ENCODE measurements at regions not wholly inside any gene's neighbourhood (a gene's known extent, or its start where the extent isn't known, plus 50 kb on each side); places are given as distances from the start of the nearest gene placed in this dataset.

DNA sequence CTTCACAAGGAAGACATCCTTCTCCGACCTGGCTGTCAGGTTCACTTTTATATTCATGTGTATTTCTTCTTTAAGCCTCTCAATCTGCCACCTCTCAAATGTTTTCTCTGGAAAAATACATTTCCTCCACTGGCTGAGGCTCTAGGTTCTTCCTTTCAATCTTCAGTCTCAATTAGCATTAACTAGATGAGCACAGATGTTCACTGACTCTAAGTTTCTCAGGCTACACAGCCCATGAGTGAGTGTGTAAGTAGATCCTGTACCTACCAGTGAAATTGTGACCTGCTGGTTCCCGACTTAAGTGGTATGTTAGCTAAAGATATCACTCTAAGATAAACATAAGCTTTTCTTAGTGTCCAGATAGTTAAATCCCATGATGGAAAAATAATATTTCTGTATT is 206.9 kb downstream of the ADAMTS15 start:
- no peak for TF ChIP-seq EP300 (IDR thresholded peaks at IDR 0.05)
- TF ChIP-seq, protein P1, sequence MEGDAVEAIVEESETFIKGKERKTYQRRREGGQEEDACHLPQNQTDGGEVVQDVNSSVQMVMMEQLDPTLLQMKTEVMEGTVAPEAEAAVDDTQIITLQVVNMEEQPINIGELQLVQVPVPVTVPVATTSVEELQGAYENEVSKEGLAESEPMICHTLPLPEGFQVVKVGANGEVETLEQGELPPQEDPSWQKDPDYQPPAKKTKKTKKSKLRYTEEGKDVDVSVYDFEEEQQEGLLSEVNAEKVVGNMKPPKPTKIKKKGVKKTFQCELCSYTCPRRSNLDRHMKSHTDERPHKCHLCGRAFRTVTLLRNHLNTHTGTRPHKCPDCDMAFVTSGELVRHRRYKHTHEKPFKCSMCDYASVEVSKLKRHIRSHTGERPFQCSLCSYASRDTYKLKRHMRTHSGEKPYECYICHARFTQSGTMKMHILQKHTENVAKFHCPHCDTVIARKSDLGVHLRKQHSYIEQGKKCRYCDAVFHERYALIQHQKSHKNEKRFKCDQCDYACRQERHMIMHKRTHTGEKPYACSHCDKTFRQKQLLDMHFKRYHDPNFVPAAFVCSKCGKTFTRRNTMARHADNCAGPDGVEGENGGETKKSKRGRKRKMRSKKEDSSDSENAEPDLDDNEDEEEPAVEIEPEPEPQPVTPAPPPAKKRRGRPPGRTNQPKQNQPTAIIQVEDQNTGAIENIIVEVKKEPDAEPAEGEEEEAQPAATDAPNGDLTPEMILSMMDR (IDR thresholded peaks at IDR 0.05), result no peak
- TF ChIP-seq POLR2AphosphoS5 (IDR thresholded peaks at IDR 0.05), result no peak
- TF ChIP-seq POLR2A (IDR thresholded peaks at IDR 0.05), result no peak
- WGBS, 2 donors (ENCODE audit: low coverage in 1 of 2), result 53 to 75% methylated on average over 2 of the region's 2 CpGs
- no peaks in the 10 kb centered on the region for H3K9me3 ChIP-seq
- no peak overlapping the region for H3K4me3 ChIP-seq
- no peaks in the 10 kb centered on the region for H3K36me3 ChIP-seq
- peaks cover 17 to 53% (median 23%) of the 10 kb centered on the region in 3 donors for H3K4me1 ChIP-seq
- H3K27ac ChIP-seq, result peak overlapping the region; percentile 37 to 84 (median 78)
- no peaks in the 10 kb centered on the region for H3K27me3 ChIP-seq
- ATAC-seq, result no peak

DNA sequence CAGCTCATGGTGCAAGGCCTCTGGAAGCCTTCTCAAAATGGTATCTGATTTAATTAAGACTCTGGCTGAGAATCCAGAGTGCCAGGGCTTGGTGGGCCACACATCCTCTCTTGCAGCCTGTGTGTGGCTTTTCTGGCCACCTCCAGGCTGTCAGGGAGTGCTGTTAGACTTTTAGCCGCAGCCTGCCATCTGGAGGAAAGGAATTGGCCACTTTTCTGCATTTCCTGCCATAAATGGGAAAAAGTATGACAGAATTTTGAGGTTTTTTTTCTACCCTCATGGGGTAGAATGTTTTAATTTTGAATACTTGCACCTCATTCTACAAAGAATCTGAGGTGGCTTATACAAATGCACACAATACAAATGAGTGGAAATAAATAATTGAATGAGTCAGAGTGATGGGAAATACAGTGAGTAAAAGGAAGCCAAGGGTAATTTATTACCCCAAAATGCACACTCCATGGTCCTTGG is 218.4 kb downstream of the ADAMTS15 start:
- 85 to 86% methylated on average over 1 of the region's 1 CpG for WGBS, 2 donors (ENCODE audit: low coverage in 1 of 2)

DNA sequence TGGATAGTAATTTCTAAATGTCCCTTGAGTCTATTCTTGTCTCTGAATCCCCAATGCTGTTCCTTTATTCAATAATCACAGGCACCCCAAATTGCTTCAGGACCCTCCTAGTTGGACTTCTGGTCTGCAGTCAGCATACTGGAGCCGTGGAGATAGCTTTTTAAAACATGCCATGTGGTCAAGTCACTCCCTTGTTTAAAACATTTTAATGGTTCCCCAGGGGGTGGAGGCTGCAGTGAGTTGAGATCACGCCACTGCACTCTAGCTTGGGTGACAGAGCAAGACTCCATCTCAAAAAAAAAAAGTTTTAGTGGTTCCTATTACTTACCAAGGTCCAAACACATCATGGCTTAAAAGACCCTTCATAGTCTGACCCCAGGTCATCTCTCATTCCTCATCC is 220.3 kb downstream of the ADAMTS15 start:
- TF ChIP-seq POLR2A (IDR thresholded peaks at IDR 0.05), result no peak
- TF ChIP-seq EP300 (IDR thresholded peaks at IDR 0.05), result no peak
- H3K9me3 ChIP-seq, result no peaks in the 10 kb centered on the region
- WGBS, 2 donors (ENCODE audit: low coverage in 1 of 2), result 60% methylated on average over 1 of the region's 2 CpGs; no CpG with 5 or more reads in 1 of the 2 donors
- ATAC-seq, result no peak
- no peak overlapping the region for H3K4me3 ChIP-seq
- H3K4me1 ChIP-seq, result peaks cover 16 to 36% (median 18%) of the 10 kb centered on the region in 3 donors
- H3K27ac ChIP-seq, result peak overlapping the region in 2 of 4 donors; percentile 67 to 84
- H3K27me3 ChIP-seq, result no peaks in the 10 kb centered on the region
- H3K36me3 ChIP-seq, result no peaks in the 10 kb centered on the region

More for the DNA sequence above, 218.4 kb downstream of the ADAMTS15 start:
- Histone ChIP-seq H3K4me3 (no peak overlapping the region), H3K9me3 (no peaks in the 10 kb centered on the region), H3K27ac (no peak overlapping the region), H3K4me1 (peaks cover 4 to 17% (median 10%) of the 10 kb centered on the region in 3 donors), H3K27me3 (no peaks in the 10 kb centered on the region), H3K36me3 (no peaks in the 10 kb centered on the region)
- no peak for ATAC-seq
- TF ChIP-seq, protein P1 (IDR thresholded peaks at IDR 0.05), result no peak
- peak; percentile 47 for TF ChIP-seq POLR2AphosphoS5 (IDR thresholded peaks at IDR 0.05)

DNA sequence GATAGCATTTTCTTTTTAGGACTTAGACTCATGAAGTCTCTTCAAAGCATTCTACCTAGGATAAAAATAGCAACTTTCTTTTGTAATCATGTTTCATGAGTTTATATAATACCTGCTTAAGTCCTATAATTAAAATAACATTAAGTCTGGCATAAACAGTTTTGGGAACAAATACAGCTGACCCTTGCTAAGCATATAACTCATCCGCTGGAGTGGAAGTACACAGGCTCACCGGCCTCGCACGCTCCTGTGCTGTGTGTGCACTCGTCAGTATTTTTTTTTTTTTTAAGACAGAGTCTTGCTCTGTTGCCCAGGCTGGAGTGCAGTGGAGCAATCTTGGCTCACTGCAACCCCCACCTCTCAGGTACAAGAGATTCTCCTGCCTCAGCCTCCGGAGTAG is 221.8 kb downstream of the ADAMTS15 start:
- WGBS, 2 donors (ENCODE audit: low coverage in 1 of 2), result 42 to 47% methylated on average over 5 to 6 of the region's 6 CpGs
- Histone ChIP-seq H3K36me3 (no peaks in the 10 kb centered on the region), H3K27ac (peak overlapping the region; percentile 75 to 92 (median 83)), H3K9me3 (no peaks in the 10 kb centered on the region), H3K27me3 (no peaks in the 10 kb centered on the region), H3K4me3 (no peak overlapping the region), H3K4me1 (peaks cover 16 to 51% (median 23%) of the 10 kb centered on the region in 3 donors)
- TF ChIP-seq EP300 (IDR thresholded peaks at IDR 0.05), result no peak
- TF ChIP-seq POLR2AphosphoS5 (IDR thresholded peaks at IDR 0.05), result peak; percentile 86
- ATAC-seq, result peak; percentile 81

DNA sequence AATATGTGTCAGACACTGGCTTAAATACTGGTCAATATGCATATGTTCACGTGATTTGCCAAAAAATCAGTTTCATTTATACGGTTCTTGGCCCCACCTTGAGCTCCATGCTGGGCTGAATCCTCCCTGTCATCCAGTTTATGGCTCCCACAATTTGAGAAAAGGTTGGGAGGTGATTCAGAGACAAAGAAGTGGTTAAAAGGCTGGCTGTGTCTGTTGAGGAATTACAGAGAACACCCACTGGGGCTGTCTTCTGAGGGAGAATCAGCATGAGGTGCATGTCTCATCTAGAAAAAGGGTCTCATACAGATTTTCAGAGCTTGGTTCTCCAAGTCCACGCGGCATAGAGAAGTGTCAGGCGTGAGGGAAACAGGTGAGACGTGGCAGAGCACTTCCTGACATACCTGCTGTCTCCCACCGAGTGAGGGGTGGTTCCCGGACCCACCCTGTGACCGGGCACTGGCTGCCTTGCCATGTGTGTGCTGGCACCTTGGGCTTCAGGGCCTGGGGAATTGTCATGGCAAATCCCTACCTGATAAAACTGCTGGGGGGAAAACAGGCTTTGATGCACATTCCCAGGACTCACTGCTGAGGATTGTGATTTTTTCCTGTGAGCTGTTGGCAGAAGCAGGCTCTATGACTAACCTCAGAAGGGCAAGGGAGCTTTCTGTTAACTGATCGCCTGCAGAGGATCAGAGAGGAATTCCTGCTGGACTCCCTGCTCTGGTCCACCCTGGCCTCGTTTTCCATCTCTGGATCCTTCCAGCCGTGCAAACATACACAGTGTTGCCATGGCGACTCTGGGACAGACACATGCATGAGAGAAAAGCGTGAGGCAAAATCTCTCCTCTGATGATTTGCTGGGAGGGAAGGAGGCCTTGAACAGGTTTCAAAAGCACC is 223.6 kb downstream of the ADAMTS15 start:
- ATAC-seq, result peak; percentile 70
- 43 to 53% methylated on average over 7 of the region's 14 CpGs for WGBS, 2 donors (ENCODE audit: low coverage in 1 of 2)
- peaks cover 21 to 69% (median 36%) of the 10 kb centered on the region in 3 donors for H3K4me1 ChIP-seq
- H3K27ac ChIP-seq, result peak overlapping the region; percentile 75 to 92 (median 83)
- no peaks in the 10 kb centered on the region for H3K9me3 ChIP-seq
- H3K36me3 ChIP-seq, result no peaks in the 10 kb centered on the region
- H3K4me3 ChIP-seq, result no peak overlapping the region
- TF ChIP-seq POLR2AphosphoS5 (IDR thresholded peaks at IDR 0.05) (peak; percentile 73), EP300 (IDR thresholded peaks at IDR 0.05) (no peak), POLR2A (IDR thresholded peaks at IDR 0.05) (no peak)
- TF ChIP-seq, protein P1 (IDR thresholded peaks at IDR 0.05), result no peak
- no peaks in the 10 kb centered on the region for H3K27me3 ChIP-seq
